Sciatic nerve (tissue), 2 donors: ENCODE measurements at regions not wholly inside any gene's neighbourhood (a gene's known extent, or its start where the extent isn't known, plus 50 kb on each side); places are given as distances from the start of the nearest gene placed in this dataset.
"Not testable (repeated sequence)": the region's sequence is repeated elsewhere in the genome, so short reads cannot be mapped to it uniquely, and the experiment has no call there.

Source experiments
- ATAC-seq: fragments of 200-7000 bp; cut with Tn5 transposase; one replicate; pipeline ENCODE4 v1.9.1; 2020; ENCODE audit warnings: mild to moderate bottlenecking, moderate library complexity
- DNase-seq: peaks from one replicate; pipeline ENCODE4 v3.0.0-alpha.2; 2020; ENCODE audit warnings: low spot score
- intact Hi-C: fragments of 100-400 bp; cut with DNase I; formaldehyde crosslinking; loops from one replicate; pipeline ENCODE4 v1.14.2; 2022
- donor health status: DM: no; HTN: no; CAD: no.
- donor health status: DM: no; HTN: no; CAD: no.

DNA sequence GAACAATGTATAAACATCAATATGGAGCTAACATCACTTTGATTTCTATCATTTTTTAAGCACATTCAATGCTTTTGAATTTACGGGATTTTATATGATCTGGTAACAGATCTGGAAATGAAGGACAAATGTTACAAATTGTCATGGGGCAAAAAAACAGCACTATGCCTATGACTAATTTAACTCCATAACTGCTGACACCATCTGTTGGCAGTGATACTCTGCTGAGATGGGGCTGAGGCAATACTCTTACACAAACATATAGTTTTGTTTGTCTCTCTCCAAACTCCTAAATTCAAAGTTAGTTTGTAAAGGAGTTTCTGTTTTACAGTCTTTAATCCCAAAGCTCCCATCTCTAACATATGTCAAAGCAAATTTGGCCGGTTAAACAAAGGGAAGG is 132.5 kb upstream of the FER start:
- no peak for DNase-seq
- no peak for ATAC-seq
- intact Hi-C loops, result no loop called here

DNA sequence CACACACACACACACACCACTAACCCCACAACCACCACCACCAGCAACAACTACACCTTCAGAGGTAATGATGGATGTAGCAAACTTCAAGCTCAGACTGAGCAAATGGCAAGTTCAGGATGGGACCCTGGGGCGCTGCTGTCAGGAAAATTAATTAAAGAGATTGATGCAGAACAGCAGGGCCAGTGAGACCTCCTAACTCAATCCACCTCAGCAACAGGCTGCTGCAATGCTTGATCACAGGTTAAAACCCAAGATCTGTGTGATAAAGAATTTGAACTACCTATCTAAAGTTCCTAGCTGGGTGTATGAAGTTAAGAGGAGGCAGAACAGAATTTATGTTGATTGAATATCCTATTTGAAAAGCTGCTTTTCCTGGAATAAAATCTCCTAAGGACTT is 140.3 kb upstream of the FER start:
- no peak for ATAC-seq
- no peak for DNase-seq
- intact Hi-C loops, result no loop called here

DNA sequence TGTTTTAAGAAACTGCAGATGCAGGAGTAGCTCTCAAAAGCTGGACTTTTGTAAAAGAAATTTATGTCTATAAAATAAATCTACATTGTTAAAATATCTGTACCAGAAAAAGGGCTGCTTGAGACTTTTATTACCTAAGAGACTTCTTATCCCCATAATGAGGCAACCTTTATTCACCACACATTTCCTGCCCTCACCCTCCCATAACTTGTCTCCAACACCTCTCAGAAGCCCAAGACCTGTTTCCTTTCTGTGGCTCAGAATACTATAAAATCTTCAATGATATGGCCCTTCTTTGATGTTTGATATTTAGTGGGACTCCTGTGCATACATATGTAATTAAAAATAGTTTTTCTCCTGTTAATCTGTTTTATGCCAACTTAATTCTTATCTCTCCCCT is 141.5 kb upstream of the FER start:
- intact Hi-C loops, result no loop called here
- ATAC-seq (no peak), DNase-seq (no peak)

DNA sequence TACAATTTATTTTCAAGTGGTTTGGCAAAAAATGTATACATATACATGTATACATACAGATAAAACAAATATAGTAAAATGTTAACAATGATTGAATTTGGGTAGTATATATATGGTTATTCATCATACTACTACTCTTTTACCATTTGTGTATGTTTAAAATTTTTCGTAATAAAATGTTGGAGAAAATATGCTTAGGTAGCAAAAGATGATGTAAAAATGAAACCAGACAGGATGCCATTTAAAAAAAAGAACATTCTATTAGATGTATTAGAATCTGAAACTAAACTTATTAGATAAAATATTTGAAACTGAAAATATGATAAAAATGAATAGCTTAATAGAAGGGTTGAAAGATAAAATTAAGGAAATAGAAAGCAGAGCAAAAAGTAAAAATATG is 144.9 kb upstream of the FER start:
- no peak for ATAC-seq
- intact Hi-C loops, result no loop called here
- no peak for DNase-seq

DNA sequence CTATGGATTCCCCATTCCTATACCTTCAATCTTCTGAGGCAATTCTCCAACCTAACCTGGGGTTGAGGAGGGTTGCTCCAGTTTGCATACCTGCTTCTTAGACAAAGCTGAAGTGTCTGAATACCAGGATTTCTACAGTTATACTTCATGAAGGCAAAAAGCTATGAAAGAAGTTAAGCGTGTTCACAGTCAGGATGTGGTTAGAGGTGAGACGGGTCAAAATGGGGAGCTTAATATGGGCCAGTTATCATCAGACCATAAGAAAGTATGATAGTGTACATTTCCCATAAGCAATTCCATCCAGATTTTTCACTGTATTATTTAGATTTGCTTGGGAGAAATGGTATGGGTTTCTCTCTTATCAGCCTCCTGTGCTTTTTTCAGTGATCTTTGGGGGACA is 156.9 kb upstream of the FER start:
- intact Hi-C loops, result no loop called here
- DNase-seq, result no peak
- ATAC-seq, result no peak

DNA sequence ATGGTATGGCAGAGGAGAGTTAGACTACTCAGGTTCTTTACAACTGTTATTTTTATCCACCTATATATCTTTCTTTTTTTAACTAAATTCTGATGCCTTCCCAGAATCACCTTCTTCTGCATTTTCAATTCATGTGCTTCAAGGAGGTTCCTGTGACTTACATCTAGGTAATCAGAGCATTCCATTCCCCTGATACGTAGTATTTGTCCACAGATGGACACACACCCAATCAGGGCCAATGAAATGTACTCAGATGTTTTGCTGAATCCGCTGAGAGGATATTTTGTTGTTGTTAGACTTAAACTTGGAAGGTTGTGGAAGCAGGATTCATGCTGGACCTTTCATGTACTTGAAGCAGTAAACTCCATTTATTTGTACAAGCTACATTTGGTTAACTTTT is 159.4 kb upstream of the FER start:
- ATAC-seq, result no peak
- no peak for DNase-seq
- intact Hi-C loops, result no loop called here

DNA sequence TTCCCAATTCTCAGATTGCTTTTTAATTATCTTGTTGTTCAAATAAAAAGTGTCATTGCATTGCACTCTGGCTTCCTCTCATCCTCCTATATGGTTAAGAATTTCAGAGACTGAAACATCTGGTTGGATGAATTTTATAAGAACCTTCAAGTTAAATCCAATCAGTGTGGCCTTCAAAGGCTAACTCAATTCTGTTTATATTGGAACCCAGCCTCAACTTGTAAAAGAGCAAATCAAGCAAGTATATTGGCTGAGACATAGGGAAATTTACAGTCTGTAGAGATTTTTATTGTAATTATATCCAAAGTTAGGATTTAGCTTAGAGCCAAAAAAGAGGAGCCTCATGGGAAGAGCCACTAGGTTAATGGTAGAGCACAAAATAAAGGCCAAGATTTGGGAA is 159.9 kb upstream of the FER start:
- intact Hi-C loops, result no loop called here
- DNase-seq (no peak), ATAC-seq (no peak)

DNA sequence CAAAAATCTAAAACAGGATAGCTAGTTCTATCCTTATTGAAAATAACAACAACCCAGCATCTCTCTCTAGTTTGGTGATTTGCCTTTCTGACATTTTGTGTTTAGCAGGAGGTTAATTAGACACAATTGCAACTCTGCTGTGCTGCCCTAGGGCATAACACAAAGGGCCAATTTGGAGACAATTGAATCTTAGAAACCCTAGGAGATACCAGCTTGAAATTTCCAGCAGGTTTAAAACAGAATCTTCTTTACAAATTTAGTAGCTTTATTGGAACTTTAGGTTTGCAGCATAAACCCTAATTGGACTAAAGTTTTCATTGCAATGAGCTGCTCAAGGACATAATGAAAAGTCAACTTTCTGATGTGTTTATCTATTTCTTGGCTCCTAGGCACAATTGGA is 166.7 kb upstream of the FER start:
- DNase-seq (no peak), ATAC-seq (no peak)
- intact Hi-C loops, result no loop called here

DNA sequence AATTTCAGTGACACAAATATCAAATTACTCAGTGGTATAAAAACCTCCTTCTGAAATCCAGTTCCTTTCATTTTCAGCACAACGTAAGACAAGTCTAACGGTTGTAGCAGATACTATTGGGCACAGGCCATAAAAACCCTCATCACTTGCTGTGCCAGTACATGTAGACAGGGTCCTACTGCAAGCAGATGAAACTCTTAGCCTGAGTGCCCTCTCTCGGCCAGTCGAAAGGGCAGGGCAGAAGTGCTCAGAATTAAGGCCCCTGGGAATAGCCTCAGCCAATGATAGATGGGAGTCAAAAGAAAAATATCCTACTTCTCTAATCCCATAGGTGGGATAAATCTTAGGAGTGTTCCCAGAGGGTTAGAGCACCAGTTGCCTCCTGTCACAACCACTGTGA is 168.5 kb upstream of the FER start:
- peak; percentile 36 for ATAC-seq
- DNase-seq, result no peak
- intact Hi-C loops, result no loop called here

DNA sequence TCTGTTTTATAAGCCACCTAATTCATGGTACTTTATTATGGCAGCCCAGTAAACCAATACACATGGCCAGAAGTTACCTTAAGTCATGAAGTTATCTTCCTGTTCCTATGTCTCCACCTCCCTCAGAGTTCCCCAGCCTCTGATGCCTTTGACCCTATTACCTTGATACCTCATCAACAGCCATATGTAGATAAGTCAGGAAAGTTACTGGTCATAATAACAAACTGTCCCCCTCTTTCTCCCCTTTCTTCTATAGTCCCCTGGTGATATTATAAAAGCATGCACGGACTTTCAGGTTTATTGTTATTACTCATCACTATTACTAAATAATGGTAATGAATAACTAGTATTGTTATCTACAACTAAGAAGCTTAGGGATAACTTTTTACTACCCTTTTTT is 168.9 kb upstream of the FER start:
- intact Hi-C loops, result no loop called here
- ATAC-seq (no peak), DNase-seq (no peak)

DNA sequence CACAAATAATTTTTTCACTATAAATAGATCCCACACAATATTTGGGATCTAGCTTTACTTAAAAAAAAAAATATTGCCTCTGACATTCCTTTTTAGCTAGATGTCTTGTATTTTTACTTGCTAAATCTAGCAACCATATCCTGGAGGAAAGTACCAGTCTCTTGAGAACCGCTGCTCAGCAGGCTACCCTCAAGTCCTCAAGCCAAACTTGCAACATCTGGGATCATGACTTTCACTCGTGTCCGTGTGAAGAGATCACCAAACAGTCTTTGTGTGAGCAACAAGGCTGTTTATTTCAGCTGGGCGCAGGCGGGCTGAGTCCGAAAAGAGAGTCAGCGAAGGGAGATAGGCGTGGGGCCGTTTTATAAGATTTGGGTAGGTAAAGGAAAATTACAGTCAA is 180.3 kb upstream of the FER start:
- intact Hi-C loops, result no loop called here
- DNase-seq (no peak), ATAC-seq (peak; percentile 66)

DNA sequence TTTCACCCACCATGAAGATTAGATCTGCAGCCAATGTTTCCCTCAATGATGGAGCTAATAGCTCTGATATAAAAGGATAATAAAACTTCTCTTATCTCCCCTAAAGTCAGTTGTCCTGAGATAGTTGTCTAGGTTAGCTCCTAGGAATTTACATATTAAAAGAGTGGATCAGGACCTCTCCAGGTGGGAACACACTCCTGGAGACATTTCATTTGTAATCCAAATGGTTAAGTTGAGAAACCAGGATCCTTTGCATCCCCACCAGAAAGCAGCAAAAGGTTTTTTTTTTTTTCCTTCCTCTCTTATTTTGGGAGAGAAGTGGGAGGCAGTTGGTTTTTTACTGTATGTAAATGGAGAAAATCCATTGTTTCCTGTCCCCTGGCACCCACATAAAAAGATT is 182.5 kb upstream of the FBXL17 start:
- no peak for ATAC-seq

DNA sequence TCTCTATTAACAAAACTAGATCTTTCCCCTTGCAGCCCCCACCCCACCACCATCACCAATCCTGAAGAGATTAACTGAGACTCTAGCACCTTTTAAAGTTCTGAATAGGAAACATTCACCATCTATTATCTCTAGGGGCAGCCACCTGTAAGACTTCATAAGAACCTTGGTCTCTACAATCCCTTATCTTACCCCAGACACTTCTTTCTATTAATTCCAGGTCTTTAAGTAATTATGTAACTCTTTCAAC is 180.2 kb upstream of the FBXL17 start:
- DNase-seq (no peak), ATAC-seq (no peak)
- intact Hi-C loops, result no loop called here

More for the DNA sequence above, 182.5 kb upstream of the FBXL17 start:
- no peak for DNase-seq
- intact Hi-C loops, result no loop called here

DNA sequence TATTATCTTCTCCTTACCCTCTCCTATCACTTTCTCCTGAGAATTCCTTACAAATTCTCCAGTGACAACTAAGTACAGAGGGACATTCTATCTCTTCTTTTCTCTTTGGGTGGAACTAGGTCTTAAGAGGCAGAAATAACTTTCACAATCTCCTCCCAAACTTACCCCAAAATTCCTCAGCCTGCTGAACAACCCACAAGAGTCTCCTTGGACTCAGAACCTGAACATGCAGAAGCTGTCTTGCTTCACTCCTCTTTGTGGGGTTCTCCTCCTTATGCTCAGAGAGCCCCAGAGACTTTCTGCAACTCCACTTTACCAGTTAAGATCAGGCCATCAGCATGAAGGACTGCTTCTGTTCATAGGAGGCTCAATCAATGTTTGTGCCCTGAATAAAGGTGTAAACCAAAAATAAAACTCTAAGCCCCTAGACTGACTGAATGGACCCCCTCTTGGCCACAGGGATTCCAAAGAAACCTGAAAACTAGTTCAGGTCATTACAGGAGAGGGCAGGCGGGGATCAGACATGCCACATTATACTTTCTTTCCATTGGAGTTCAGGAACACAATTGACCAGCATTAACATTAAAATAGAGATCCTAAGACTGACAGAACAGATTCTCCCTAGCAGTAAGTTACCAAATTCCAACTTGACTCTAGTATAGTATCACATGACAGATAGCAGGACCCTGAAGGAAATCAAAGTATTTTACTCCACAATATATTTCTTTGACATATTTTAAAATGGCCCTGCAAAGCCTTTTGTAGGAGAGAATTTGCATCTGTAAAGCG is 179.7 kb upstream of the FBXL17 start:
- DNase-seq, result no peak
- ATAC-seq, result peak; percentile 44
- intact Hi-C loops, result no loop called here

DNA sequence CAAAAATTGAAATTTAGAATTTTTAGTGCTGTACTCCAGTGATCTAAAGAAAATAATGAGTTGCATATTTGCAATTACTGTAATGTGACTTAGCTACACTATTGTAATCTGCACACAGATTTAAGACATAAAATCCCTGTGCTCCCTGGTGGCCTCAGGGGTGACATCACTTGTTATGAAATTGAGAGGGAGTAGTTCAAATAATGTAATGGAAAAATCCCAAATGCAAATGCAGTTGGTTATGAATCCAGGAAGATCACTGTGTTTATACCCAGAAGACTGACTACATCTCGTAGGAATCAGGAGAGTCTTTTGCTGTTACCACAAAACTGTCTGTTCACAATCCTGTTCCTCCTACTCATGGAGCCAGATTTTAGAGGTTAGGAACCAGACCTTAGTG is 178.7 kb upstream of the FBXL17 start:
- DNase-seq, result peak; percentile 73
- peak; percentile 92 for ATAC-seq
- intact Hi-C loops, result no loop called here

DNA sequence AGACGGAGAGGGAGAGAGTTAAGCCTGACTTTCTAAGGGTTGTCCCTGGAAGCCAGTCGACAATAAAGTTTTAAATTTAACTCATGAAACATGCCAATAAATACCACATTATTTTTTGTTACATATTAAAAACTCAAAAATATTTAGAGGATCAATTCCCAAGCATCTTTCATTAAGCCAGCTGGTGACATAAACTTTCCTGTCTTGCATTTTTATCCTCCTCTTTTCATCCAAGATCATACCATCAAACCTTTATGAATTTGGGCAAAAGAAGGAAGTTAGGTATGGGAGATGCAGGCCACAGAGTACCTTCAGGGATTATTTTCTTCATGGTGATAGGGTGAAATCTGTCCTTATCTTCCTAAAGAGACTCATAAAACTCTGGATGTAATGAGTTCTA is 178.3 kb upstream of the FBXL17 start:
- intact Hi-C loops, result no loop called here

DNA sequence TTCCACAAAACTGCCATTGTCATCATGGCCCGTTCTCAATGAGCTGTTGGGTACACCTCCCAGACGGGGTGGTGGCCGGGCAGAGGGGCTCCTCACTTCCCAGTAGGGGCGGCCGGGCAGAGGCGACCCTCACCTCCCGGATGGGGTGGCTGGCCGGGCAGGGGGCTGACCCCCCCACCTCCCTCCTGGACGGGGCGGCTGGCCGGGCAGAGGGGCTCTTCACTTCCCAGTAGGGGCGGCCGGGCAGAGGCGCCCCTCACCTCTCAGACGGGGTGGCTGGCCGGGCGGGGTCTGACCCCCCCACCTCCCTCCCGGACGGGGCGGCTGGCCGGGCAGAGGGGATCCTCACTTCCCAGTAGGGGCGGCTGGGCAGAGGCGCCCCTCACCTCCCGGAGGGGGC is 176.9 kb upstream of the FBXL17 start:
- intact Hi-C loops, DNase-seq, ATAC-seq: not testable (repeated sequence)

More for the DNA sequence above, 178.3 kb upstream of the FBXL17 start:
- DNase-seq, result no peak
- ATAC-seq, result no peak

DNA sequence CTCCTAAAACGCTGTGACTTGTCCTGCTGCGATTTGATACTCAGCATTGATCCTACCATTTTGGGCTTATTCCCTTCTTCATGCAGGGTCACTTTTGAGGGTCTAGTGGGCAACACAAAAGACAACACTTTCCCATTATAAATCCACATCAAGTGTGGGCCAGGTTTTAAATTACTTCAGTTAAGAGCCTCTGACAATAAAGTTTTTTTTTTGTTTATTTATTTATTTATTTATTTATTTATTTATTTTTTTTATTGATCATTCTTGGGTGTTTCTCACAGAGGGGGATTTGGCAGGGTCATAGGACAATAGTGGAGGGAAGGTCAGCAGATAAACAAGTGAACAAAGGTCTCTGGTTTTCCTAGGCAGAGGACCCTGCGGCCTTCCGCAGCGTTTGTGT is 176.2 kb upstream of the FBXL17 start:
- ATAC-seq, intact Hi-C loops, DNase-seq: not testable (repeated sequence)

DNA sequence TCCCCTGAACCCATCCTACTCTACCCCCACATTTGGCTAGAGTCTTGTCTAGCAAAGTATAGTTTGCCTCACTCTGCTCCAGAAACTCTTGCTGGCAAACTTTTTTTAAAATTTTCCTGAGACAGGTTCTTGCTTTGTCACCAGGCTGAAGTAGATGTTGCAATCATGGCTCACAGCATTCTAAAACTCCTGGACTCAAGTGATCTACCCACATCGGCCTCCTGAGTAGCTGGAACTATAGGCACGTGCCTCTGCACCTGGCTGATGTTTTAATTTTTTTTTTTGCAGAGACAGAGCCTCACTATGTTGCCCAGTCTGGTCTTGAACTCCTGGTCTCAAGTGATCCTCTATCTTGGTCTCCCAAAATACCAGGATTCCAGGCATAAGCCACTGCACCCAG is 175.8 kb upstream of the FBXL17 start:
- DNase-seq, result no peak
- no peak for ATAC-seq
- intact Hi-C loops, result no loop called here

DNA sequence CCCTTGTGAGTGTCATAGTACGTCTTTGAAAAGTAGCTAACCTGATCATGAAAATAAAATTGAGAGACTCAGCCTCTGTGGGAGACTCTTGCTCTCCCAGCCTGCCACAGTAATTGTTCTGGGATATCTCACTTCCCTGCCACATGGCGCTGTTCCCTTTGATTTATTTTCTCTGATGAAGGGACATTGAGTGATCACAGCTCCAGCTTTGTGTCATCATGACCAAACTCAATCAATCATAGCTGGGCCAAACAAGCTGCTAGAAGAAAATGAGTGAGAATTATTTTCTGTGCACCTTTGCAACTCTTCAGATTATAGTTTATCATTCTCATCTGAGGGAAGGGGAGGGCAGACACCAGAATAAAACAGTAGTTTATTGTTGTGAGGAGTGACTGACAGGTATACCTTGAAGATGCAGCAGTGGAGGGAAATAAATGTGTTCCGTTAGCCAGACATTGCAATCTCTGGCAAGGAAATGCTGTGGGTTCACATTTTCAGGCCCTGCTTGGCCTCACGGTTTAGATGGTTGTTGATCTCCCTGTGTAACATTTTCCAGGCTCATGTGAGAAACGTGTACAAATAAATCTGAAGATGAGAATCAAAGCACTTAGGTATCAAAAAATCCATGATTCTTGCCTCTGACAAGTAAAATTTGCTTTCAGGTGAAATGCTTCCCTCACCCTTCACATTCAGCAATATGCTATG is 174.7 kb upstream of the FBXL17 start:
- ATAC-seq (no peak), DNase-seq (no peak)
- intact Hi-C loops, result no loop called here
